Inflammatory macrophage (primary cell): ENCODE measurements at regions not wholly inside any gene's neighbourhood (a gene's known extent, or its start where the extent isn't known, plus 50 kb on each side); places are given as distances from the start of the nearest gene placed in this dataset.
"Not testable (repeated sequence)": the region's sequence is repeated elsewhere in the genome, so short reads cannot be mapped to it uniquely, and the experiment has no call there.

Experiments
- DNase-seq, 2 donors: peaks; one replicate each; pipeline ENCODE4 v3.0.0-alpha.2; 2020 to 2022

- no peak for DNase-seq
Measured at GRCh38 chr20:6418732-6419131, 295.9 kb upstream of the FERMT1 start.

GRCh38 chr20:6416371-6416770, 293.5 kb upstream of the FERMT1 start:
- no peak for DNase-seq

GRCh38 chr20:6411651-6412050, 288.8 kb upstream of the FERMT1 start:
- DNase-seq, result no peak

DNA sequence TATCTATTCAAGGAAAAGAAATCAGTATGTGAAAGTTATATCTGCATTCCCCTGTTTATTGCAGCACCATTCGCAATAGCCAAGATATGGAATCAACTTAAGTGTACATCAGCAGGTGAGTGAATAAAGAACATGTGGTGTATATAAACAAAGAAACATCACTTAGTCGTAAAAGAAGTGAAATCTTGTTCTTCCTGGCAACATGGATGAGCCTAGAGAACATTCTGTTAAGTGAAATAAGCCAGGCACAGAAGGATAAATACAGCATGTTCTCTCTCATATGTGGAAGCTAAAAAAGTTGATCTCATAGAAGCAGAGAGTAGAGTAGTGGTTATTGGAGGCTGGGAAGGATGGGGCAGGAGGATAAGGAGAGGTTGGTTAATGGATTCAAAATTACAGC, 287.9 kb upstream of the FERMT1 start:
- no peak for DNase-seq

DNA sequence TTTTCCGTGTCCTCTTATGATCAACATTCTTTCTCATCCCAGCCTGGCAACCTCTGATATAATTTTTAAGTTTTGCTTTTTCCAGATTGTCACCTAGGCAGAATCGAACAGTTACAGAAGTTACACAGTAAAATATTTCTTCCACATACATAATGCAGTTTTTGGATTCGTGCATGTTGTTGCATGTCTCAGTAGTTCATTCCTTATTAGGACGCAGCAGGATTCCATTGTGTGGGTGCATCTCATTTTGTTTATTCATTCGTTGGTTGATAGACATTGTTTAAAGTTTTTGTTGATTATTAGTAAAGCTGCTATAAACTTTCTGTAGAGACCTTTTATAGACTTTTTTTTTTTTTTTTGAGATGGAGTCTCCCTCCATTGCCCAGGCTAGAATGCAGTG, 284.3 kb upstream of the FERMT1 start:
- DNase-seq, result no peak

GRCh38 chr20:6401893-6402557, 279.2 kb upstream of the FERMT1 start:
- DNase-seq, result no peak

GRCh38 chr20:6397115-6397514, 274.3 kb upstream of the FERMT1 start:
- no peak for DNase-seq

- no peak for DNase-seq
Measured at GRCh38 chr20:6395695-6396094, 272.9 kb upstream of the FERMT1 start.

DNA sequence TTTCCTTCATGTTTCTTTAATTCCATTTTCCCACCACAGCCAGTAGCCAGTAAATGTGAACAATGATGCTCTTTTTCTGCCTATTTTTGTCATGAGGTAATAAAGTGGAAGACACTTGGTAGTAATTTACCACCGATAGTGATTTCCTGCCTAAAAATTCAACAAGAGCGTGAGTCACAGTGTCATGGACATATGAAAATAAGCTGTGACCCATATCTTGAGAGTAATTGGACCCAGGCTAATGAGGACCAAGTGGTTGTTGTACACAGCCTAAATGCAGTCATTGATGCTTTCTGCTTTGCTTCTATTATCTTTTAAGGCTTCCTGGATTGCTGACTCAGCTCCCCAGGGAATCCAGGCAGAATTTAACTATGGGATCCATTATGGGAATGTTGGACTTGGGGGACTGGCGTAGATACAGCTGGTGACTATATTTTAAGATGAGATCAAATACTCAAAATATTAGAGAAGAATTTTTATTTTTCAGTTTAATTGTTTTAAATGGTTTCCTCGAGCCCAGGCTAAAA, 265.9 kb upstream of the FERMT1 start:
- no peak for DNase-seq

DNA sequence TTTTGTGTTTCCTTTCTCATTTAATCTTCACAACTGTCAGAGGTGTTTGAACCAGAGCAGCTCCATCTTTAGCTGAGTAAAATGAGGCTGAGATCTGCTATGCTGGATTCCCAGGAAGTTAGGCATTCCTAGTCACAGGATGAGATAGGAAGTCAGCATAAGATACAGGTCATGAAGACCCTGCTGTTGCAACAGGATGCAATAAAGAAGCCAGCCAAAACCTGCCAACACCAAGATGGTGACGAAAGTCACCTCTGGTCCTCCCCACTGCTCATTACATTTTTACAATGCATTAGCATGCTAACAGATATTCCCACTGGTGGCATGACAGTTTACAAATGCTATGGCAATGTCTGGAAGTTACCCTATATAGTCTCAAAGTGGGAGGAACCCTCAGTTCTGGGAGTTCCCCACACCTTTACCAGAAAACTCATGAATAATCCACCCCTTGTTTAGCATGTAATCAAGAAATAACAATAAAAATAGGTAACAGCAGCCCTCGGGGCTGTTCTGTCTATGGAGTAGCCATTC, 262.2 kb upstream of the FERMT1 start:
- no peak for DNase-seq

DNA sequence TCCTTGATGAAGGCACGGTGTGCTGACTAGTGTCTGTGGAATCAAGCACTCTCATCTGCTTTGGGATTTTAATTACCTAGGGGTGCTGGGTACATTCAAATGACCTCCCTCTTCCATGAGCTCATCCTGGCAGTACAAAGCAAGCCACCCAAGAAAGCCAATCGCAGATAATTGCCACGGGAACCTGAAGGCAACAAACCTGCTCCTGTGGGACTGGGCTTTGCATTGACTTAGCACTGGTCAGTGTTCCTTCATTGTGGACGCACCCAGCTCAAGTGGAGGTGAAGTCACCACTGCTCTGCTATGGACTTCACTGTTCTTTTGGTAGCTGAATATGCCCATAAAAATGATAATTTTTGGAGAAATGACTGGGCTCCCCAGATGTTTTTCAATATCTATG, 261.6 kb upstream of the FERMT1 start:
- no peak for DNase-seq

- DNase-seq, result no peak
Measured at GRCh38 chr20:6381887-6382286, 259.1 kb upstream of the FERMT1 start.

- DNase-seq, result no peak
Measured at GRCh38 chr20:6362245-6362644, 239.4 kb upstream of the FERMT1 start.

DNA sequence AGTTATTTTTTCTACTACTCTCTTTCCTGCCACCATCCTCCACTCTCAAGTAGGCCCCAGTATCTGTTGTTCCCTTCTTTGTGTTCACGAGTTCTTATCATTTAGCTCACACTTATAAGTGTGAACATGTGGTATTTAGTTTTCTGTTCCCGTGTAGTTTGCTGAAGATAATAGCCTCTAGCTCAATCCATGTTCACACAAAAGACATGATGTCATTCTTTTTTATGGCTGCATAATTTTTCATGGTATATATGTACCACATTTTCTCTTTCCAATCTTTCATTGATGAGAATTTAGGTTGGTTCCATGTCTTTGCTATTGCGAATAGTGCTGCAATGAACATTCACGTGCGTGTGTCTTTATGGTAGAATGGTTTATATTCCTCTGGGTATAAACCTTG, 237.9 kb upstream of the FERMT1 start:
- no peak for DNase-seq

DNA sequence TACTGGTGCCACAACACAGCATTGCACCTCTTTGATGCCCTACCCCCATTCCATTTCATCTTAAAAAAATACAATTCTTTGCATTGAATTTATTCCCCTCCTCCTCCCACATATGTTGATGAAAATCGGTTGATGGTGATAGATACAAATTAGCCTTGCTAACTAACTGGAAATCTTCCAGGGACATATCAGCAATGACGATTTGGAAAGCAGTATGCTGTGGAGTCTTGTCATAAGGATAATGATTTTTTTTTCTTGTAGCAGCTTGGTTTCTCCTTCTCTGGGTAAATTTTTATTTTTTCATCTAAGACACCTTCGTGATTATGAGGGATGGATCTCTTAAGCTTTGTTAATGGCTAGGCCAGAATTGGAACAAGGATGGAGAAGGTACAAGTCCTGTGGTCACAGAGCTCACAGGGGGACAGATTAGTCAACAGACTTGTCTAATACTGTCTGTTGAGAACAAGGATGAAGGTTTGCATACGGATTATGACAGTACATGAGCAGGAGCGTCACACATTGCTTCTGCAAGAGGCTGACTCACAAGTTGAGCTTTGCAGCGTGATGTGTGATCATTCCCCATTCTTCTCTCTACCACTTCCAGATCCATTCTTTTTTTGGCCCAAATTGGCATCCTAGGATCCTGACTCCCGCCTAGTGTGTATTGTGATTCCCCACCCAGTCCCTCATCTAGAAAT, 233.1 kb upstream of the FERMT1 start:
- no peak for DNase-seq

DNA sequence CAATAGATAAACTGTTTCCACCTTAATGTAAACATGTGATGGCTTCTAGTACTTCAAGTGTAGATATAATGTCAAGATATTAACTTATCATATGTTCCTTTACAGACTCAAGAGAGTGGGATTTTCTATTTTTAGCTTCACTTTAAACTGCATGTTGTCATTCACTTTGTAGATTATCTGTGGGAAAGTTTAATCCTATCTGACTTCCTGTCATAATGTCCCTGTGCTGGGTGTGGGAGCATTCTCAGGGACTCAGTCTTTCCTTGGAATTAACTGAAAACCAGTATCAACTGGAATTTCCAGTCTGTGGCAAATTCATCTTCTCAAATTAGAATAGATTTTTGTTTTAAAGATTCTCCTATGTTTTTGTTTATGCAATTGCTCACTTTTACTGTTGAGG, 226.1 kb upstream of the FERMT1 start:
- no peak for DNase-seq

DNA sequence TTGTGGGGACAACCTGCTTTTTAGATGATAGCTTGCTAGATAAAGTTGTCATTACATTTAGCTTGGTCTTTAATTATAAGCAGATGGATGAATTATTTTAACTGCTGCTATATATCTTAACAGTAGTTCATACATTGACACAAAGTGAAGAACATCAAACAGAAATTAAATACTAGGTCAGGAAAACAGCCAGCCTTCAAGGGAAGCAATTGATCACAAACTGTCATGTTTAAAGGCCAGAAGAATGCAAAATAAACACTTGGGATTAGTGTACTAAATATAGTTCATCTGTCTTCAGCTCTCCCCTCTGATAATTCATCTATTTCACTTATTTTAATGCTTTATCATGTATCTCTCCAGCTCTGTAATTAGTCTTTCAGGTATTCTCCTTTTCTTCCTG, 225.1 kb upstream of the FERMT1 start:
- DNase-seq, result no peak

GRCh38 chr20:6341491-6341890, 218.7 kb upstream of the FERMT1 start:
- no peak for DNase-seq

DNA sequence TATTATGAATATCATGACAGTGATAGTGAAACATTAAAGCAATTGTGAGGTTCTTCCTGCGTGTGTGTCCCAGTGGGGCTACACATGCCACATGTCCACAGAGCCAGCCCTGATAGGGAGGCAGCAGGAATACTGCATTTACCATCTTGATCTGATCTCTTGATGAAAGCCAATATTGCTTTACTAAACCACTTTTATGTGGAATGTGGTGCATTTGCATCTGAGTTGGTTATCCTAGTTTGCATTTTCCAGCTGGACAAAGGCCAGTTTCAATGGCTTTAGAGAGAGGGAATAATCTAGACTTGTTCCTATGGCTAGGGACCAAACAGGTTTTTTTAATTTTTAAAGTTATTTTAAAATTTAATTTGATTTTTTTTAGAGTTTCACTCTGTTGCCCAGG, 216.3 kb upstream of the FERMT1 start:
- DNase-seq, result no peak

- DNase-seq, result no peak
Measured at GRCh38 chr20:6333110-6333509, 210.3 kb upstream of the FERMT1 start.

- not testable (repeated sequence) for DNase-seq
Measured at GRCh38 chr20:6321235-6321634, 198.4 kb upstream of the FERMT1 start.

DNA sequence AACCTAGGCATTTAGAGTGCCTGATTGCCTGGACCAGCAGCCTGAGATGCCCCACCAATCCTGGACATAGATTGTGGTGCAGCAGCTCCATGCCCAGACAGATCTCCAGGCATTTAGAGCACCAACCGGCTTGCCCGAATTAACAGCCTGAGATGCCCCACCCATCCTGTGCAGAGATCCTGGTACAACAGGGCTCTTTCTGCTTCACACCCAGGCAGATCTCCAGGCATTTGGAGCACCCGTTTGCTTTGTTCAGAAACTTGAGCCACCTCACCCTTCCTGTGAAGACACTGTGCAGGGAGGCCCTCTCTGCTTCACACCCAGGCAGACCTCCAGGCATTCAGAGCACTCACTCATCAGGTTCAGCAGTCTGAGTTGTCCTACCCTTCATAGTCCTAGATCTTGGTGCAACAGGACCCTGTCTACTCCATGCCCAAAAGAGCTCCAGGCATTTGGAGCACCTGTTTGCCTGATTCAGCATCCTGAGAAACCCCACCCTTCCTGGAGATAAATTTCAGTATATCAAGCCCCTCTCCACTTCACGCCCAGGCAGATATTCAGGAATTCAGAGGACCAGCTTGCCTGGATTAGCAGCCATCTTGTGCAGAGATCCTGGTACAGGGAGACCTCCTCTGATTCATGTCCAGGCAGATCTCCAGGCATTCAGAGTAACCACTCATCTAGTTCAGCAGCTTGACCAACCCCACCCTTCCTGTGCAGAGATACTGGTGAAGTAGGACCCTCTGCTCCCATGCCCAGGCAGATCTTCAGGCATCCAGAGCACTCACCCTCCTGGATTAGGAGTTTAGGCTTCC, 189.2 kb upstream of the FERMT1 start:
- no peak for DNase-seq

- DNase-seq, result no peak
Measured at GRCh38 chr20:6311097-6311496, 188.3 kb upstream of the FERMT1 start.
